HUDEP-2 (cell line): ENCODE measurements at regions not wholly inside any gene's neighbourhood (a gene's known extent, or its start where the extent isn't known, plus 50 kb on each side); places are given as distances from the start of the nearest gene placed in this dataset.
"Not testable (repeated sequence)": the region's sequence is repeated elsewhere in the genome, so short reads cannot be mapped to it uniquely, and the experiment has no call there.

ENCODE experiments used
- DNase-seq, 76 experiments: peaks; one replicate each; lab custom pipeline; 2025; ENCODE audit not compliant: unreplicated experiment in 76 of 76; lab: John Stamatoyannopoulos, UW

- DNase-seq: no peak
These were observed 383.7 kb upstream of the TRPC7 start for GRCh38 chr5:136749016-136749415.

GRCh38 chr5:136743052-136743451, 377.7 kb upstream of the TRPC7 start:
- no peak for DNase-seq

GRCh38 chr5:136740228-136740627, 374.9 kb upstream of the TRPC7 start:
- DNase-seq: no peak

GRCh38 chr5:136739271-136739670, 373.9 kb upstream of the TRPC7 start:
- DNase-seq: not testable (repeated sequence)

- DNase-seq: no peak
These were observed 373.5 kb upstream of the TRPC7 start for GRCh38 chr5:136738829-136739228.

GRCh38 chr5:136736021-136736420, 370.7 kb upstream of the TRPC7 start:
- DNase-seq: no peak

- not testable (repeated sequence) for DNase-seq
These were observed 370.3 kb upstream of the TRPC7 start for GRCh38 chr5:136735611-136736010.

- no peak for DNase-seq
These were observed 369.3 kb upstream of the TRPC7 start for GRCh38 chr5:136734628-136735027.

GRCh38 chr5:136732751-136733150, 367.4 kb upstream of the TRPC7 start:
- DNase-seq: no peak

- DNase-seq: no peak
These were observed 366.0 kb upstream of the TRPC7 start for GRCh38 chr5:136731241-136731900.

GRCh38 chr5:136730426-136730825, 365.1 kb upstream of the TRPC7 start:
- DNase-seq: no peak

- no peak for DNase-seq
These were observed 364.6 kb upstream of the TRPC7 start for GRCh38 chr5:136729901-136730355.

- DNase-seq: no peak
These were observed 361.2 kb upstream of the TRPC7 start for GRCh38 chr5:136726506-136726905.

- DNase-seq: no peak
These were observed 358.8 kb upstream of the TRPC7 start for GRCh38 chr5:136724161-136724560.

GRCh38 chr5:136722581-136722980, 357.2 kb upstream of the TRPC7 start:
- DNase-seq: no peak

GRCh38 chr5:136722086-136722485, 356.7 kb upstream of the TRPC7 start:
- DNase-seq: no peak

GRCh38 chr5:136720674-136721073, 355.3 kb upstream of the TRPC7 start:
- no peak for DNase-seq

GRCh38 chr5:136717917-136718316, 352.6 kb upstream of the TRPC7 start:
- DNase-seq: no peak

- DNase-seq: no peak
These were observed 348.9 kb upstream of the TRPC7 start for GRCh38 chr5:136714286-136714685.

GRCh38 chr5:136712628-136713027, 347.3 kb upstream of the TRPC7 start:
- DNase-seq: no peak

GRCh38 chr5:136710834-136711233, 345.5 kb upstream of the TRPC7 start:
- DNase-seq: no peak

- no peak for DNase-seq
These were observed 338.4 kb upstream of the TRPC7 start for GRCh38 chr5:136703706-136704105.

GRCh38 chr5:136703036-136703435, 337.7 kb upstream of the TRPC7 start:
- DNase-seq: no peak
